ENCODE measurements at regions not wholly inside any gene's neighbourhood (a gene's known extent, or its start where the extent isn't known, plus 50 kb on each side); places are given as distances from the start of the nearest gene placed in this dataset.

DNA sequence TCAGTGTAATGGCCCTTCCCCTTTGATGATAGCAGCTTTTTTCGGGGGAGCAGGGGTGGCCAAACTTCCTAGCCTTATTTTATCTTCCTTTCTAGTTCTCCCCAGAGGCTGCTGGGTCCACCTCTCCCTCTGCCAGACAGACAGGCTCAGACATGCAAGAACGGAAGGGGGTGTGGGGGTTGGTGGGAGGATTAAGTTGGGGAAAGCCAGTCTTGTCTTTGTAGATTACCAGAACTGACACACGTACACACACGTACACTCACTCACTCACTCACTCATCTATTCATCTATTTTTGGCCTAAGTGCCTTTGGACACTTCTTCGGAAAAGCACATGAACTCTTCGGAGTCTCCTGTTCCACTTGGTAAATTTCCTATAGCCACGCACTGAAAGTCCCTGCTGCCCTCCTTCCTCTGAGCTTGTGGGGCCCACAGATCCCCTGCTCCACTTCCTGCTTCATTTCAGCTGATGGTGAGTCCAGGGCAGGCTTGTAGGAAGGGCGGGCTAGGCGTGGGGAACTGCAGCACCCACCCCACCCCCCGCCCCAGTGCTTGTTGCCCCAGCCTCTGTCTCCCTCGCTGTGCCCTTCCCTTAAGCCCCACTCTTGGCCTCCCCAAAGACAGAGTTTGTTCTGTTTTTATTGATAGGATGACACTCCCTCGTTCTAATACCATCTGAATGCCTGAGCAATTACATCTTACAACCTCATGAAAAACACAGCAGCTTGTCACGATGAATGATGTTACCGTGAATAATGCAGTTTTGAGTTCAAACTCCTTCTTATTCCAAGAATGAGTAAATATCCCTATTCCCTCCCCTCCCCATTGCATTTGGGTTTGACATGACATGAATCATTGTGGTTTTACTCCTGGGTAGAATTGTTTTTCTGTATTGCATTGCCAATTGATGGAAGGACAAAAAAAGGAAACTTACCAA is 60.7 kb upstream of the ATP5PO start:
- no peak for TF ChIP-seq FOXK2 (IDR thresholded peaks at IDR 0.05)
- no peak for TF ChIP-seq LEF1 (IDR thresholded peaks at IDR 0.05; ENCODE audit: borderline replicate concordance)
- no peak for TF ChIP-seq TARDBP (IDR thresholded peaks at IDR 0.05)
- no peak for TF ChIP-seq ELF4 (IDR thresholded peaks at IDR 0.05)
- TF ChIP-seq HDGF (IDR thresholded peaks at IDR 0.05; ENCODE audit: borderline replicate concordance), result no peak
- no peak for TF ChIP-seq FOXM1 (IDR thresholded peaks at IDR 0.05; ENCODE audit: borderline replicate concordance)
- TF ChIP-seq NFRKB (IDR thresholded peaks at IDR 0.05), result no peak
- TF ChIP-seq SP1 (IDR thresholded peaks at IDR 0.05), result no peak
- TF ChIP-seq, protein P1, sequence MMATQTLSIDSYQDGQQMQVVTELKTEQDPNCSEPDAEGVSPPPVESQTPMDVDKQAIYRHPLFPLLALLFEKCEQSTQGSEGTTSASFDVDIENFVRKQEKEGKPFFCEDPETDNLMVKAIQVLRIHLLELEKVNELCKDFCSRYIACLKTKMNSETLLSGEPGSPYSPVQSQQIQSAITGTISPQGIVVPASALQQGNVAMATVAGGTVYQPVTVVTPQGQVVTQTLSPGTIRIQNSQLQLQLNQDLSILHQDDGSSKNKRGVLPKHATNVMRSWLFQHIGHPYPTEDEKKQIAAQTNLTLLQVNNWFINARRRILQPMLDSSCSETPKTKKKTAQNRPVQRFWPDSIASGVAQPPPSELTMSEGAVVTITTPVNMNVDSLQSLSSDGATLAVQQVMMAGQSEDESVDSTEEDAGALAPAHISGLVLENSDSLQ (IDR thresholded peaks at IDR 0.05), result no peak
- no peak for TF ChIP-seq BHLHE40 (IDR thresholded peaks at IDR 0.05; ENCODE audit: borderline replicate concordance)
- no peak for TF ChIP-seq FOXA1 (IDR thresholded peaks at IDR 0.05)
- no peak for TF ChIP-seq L3MBTL2 (conservative IDR thresholded peaks at IDR 0.05)
- no peak for TF ChIP-seq ARNT (IDR thresholded peaks at IDR 0.05)
